ENCODE measurements at regions not wholly inside any gene's neighbourhood (a gene's known extent, or its start where the extent isn't known, plus 50 kb on each side); places are given as distances from the start of the nearest gene placed in this dataset.
A peak's percentile ranks its signal among the peaks of the same experiment; 100 is the strongest.

DNA sequence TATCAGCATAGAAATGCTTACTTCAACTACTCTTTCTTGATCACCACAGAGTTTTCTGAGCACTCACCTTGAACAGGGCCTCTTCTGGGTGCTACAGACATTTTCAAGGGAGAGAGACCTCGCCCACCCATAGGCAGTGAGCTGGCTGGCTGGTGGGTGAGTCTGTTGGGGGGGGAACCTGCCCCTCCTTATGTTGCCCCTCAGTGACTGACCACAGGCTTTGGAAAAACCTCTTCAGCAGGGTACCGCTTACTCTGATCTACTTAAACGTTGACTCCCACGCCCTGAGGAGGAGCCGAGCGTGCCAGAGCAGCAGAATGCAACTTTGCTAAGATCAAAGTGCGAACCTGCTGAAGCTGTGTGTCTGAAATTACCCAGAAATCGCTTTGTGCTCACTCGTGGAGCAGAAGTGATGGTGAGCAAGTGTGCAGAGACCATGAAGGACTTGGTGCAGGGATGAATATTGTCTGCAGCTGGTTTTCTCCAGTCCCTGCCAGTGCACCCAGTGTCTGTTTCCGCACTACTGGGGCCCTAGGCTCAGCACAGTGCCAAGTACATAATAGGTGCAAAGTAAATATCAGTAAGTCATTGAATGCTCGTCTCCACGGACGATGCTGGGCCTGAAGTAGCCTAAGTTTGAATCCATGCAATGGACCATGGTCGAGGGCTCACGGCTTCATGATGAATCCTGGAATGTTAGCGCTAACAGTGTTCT, 158.7 kb upstream of the IRF2BP2 start (continued):
- TF ChIP-seq, protein P1, sequence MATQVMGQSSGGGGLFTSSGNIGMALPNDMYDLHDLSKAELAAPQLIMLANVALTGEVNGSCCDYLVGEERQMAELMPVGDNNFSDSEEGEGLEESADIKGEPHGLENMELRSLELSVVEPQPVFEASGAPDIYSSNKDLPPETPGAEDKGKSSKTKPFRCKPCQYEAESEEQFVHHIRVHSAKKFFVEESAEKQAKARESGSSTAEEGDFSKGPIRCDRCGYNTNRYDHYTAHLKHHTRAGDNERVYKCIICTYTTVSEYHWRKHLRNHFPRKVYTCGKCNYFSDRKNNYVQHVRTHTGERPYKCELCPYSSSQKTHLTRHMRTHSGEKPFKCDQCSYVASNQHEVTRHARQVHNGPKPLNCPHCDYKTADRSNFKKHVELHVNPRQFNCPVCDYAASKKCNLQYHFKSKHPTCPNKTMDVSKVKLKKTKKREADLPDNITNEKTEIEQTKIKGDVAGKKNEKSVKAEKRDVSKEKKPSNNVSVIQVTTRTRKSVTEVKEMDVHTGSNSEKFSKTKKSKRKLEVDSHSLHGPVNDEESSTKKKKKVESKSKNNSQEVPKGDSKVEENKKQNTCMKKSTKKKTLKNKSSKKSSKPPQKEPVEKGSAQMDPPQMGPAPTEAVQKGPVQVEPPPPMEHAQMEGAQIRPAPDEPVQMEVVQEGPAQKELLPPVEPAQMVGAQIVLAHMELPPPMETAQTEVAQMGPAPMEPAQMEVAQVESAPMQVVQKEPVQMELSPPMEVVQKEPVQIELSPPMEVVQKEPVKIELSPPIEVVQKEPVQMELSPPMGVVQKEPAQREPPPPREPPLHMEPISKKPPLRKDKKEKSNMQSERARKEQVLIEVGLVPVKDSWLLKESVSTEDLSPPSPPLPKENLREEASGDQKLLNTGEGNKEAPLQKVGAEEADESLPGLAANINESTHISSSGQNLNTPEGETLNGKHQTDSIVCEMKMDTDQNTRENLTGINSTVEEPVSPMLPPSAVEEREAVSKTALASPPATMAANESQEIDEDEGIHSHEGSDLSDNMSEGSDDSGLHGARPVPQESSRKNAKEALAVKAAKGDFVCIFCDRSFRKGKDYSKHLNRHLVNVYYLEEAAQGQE (IDR thresholded peaks at IDR 0.05; ENCODE audit: borderline replicate concordance in 1 of 2, low read depth in 1 of 2, low read length in 2 of 2): 0 out of 4 replicates have a peak, but pooled peaks of 1 of the 2 experiments have one; percentile 34
- no peak for TF ChIP-seq FOXA1 (IDR thresholded peaks at IDR 0.05)
- peak; percentile 48 for TF ChIP-seq FOXA1 (CRISPR knock-in tag; IDR thresholded peaks at IDR 0.05)
- TF ChIP-seq ZNF331 (CRISPR knock-in tag; IDR thresholded peaks at IDR 0.05): peak; percentile 50; the same call in 1 of the 2 replicates
- TF ChIP-seq, protein P2, sequence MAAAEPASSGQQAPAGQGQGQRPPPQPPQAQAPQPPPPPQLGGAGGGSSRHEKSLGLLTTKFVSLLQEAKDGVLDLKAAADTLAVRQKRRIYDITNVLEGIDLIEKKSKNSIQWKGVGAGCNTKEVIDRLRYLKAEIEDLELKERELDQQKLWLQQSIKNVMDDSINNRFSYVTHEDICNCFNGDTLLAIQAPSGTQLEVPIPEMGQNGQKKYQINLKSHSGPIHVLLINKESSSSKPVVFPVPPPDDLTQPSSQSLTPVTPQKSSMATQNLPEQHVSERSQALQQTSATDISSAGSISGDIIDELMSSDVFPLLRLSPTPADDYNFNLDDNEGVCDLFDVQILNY (CRISPR knock-in tag; conservative IDR thresholded peaks at IDR 0.05): no peak
- 0 out of 2 replicates have a peak, but pooled peaks have one; percentile 26 for TF ChIP-seq ZNF891 (CRISPR knock-in tag; IDR thresholded peaks at IDR 0.05)
- no peak for TF ChIP-seq ZNF569 (CRISPR knock-in tag; IDR thresholded peaks at IDR 0.05; ENCODE audit: borderline replicate concordance)
- 0 out of 2 replicates have a peak, but pooled peaks have one; percentile 50 for TF ChIP-seq NFIC (IDR thresholded peaks at IDR 0.05; ENCODE audit: low read length)
- no peak for TF ChIP-seq CEBPB (IDR thresholded peaks at IDR 0.05; ENCODE audit: borderline replicate concordance, low read depth, low read length)
- peak; percentile 22; the same call in 1 of the 2 replicates for TF ChIP-seq PHF8 (CRISPR knock-in tag; IDR thresholded peaks at IDR 0.05)
- peak; percentile 66 for TF ChIP-seq ZNF205 (CRISPR knock-in tag; IDR thresholded peaks at IDR 0.05)
- TF ChIP-seq, protein P3, sequence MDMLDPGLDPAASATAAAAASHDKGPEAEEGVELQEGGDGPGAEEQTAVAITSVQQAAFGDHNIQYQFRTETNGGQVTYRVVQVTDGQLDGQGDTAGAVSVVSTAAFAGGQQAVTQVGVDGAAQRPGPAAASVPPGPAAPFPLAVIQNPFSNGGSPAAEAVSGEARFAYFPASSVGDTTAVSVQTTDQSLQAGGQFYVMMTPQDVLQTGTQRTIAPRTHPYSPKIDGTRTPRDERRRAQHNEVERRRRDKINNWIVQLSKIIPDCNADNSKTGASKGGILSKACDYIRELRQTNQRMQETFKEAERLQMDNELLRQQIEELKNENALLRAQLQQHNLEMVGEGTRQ (IDR thresholded peaks at IDR 0.05; ENCODE audit: low read depth, low read length): no peak
- TF ChIP-seq, protein P3 (CRISPR knock-in tag; IDR thresholded peaks at IDR 0.05; ENCODE audit: borderline replicate concordance): no peak
- no peak for TF ChIP-seq HNRNPH1 (optimal IDR thresholded peaks at IDR 0.05; ENCODE audit: low read depth, low read length)
- TF ChIP-seq ZNF546 (CRISPR knock-in tag; conservative IDR thresholded peaks at IDR 0.05): peak; percentile 61; the same call in 1 of the 2 replicates
- TF ChIP-seq, protein P4, sequence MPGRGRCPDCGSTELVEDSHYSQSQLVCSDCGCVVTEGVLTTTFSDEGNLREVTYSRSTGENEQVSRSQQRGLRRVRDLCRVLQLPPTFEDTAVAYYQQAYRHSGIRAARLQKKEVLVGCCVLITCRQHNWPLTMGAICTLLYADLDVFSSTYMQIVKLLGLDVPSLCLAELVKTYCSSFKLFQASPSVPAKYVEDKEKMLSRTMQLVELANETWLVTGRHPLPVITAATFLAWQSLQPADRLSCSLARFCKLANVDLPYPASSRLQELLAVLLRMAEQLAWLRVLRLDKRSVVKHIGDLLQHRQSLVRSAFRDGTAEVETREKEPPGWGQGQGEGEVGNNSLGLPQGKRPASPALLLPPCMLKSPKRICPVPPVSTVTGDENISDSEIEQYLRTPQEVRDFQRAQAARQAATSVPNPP (CRISPR knock-in tag; IDR thresholded peaks at IDR 0.05): no peak
- 0 out of 2 replicates have a peak, but pooled peaks have one; percentile 40 for TF ChIP-seq MEIS1 (CRISPR knock-in tag; IDR thresholded peaks at IDR 0.05; ENCODE audit: borderline replicate concordance)
- no peak; the same call in 1 of the 2 replicates for TF ChIP-seq KMT2A (CRISPR knock-in tag; IDR thresholded peaks at IDR 0.05)
- no peak for TF ChIP-seq TGIF2 (CRISPR knock-in tag; IDR thresholded peaks at IDR 0.05)
- TF ChIP-seq KLF13 (CRISPR knock-in tag; IDR thresholded peaks at IDR 0.05): no peak
- TF ChIP-seq ZNF451 (CRISPR knock-in tag; IDR thresholded peaks at IDR 0.05): 0 out of 2 replicates have a peak, but pooled peaks have one; percentile 14
- no peak for TF ChIP-seq GPN1 (CRISPR knock-in tag; IDR thresholded peaks at IDR 0.05; ENCODE audit: borderline replicate concordance)
